ENCODE measurements at regions not wholly inside any gene's neighbourhood (a gene's known extent, or its start where the extent isn't known, plus 50 kb on each side); places are given as distances from the start of the nearest gene placed in this dataset.

DNA sequence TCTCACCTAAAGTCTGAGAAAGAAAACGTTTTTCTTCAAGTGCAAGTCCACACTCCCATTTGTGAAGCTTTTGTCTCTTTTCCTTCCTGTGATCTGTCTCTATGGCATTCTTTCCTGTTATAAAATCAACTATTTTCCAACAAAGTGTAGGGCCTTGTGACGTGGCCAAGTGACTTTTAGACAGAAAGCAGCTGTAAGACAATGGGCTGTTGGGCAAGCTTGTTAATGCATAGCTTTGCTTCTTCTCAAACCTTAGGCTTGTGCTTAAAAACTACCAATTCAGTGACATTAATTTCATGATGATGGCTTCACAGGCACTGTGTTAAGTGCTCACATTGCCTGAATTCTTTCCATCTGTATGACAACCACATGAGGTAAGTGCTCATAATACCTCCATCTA is 83.5 kb downstream of the VCY1B start:
- no peak for DNase-seq

DNA sequence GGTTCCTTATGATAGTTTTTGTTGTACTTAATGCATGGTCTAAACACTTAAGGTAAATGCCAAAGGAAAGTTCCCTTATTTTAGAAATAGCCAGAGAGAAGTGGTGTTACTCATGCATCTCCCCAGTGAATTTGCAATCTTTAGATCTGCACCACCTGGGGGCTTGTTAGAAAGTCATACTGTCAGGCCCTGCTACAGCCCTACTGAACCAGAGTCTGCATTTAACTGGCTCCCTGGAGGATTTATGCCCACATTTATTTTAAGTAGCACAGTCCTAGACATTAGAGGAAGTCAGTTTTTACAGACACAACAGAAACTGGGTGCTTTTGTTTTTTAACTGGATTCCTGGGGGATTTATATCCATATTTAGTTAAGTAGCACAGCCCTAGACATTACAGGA is 89.6 kb downstream of the VCY1B start:
- DNase-seq, result no peak

DNA sequence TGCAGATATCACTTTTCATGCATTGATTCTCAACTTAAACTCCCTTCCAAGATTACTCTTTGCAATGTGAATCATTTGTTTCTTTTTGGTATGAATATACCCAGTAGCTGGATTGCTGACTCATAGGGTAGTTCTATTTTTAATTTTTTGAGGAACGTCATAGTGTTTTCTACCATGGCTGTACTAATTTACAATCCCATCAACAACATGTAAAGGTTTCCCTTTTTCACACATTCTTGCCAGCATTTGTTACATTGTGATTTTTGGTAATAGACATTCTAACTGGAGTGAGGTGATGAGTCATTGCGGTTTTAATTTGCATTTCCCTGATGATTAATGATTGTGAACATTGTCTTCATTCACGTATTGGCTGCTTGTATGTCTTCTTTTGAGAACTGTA is 126.7 kb downstream of the VCY1B start:
- no peak for DNase-seq

DNA sequence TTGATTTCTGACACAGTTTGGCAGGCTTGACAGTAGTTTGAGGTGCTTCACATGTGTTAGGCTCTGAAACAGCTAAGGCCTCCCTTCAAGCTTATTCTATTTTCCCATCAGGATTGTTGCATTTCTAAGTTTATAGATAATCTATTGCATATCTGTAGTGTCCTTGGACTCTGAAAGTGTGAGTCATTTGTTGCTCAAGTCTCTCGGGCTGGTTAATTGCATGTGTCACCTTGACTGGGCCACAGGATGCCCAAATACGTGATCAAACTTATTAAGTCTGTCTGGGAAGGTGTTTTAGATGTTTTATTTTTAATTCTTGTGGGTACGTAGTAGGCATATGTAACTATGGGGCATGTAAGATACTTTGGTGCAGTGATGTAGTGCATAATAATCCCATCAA is 166.0 kb downstream of the VCY1B start:
- DNase-seq, result no peak

DNA sequence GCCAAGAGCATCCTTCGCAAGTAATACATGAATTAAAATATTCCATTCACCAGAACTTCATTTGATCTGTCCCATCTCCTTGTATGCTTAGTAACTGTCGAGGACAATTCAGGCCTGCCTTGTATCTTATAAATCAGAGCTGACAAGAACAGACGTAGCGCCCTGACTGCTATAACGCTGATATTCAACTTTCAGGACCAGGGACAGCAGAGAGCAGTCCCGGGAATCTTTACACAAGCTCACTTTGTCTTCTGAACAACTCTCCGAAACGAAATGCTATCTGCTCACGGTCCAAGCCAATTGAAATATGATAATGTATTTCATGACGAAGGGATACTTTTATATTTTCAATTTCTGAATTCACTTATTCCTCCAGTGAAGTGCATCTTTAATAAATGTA is 175.7 kb downstream of the VCY1B start:
- no peak for DNase-seq

DNA sequence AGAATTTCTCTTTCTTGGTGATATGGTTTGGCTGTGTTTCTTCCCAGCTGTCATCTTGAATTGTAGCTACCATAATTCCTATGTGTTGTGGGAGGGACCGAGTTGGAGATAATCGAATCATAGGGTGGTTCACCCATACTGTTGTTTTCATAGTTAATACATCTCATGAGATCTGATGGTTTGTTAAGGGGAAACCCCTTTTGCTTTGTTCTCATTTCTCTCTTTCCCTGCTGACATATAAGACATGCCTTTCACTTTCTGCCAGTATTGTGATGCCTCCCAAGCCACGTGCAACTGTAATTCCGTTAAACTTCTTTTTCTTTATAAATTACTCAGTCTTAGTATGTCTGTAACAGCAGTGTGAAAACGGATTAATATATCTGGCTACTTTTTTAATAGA is 179.0 kb downstream of the VCY1B start:
- DNase-seq, result no peak

DNA sequence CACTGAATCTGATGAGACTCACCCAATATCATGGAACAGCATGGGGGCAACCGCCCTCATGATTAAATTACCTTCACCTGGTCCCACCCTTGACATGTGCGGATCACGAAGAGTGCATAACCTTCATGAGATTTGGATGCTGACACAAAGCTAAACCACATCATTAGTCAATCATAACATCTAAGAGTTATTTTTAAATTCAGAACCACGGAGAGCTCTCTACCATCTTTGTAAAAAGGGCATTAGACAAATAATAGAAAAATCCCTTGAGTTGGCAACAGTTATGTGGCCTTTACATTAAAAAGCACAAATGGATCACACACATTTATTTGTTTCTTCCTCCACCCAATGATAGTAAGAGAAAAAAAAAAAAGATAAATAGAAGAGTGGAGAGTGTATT is 182.2 kb downstream of the VCY1B start:
- no peak for DNase-seq

DNA sequence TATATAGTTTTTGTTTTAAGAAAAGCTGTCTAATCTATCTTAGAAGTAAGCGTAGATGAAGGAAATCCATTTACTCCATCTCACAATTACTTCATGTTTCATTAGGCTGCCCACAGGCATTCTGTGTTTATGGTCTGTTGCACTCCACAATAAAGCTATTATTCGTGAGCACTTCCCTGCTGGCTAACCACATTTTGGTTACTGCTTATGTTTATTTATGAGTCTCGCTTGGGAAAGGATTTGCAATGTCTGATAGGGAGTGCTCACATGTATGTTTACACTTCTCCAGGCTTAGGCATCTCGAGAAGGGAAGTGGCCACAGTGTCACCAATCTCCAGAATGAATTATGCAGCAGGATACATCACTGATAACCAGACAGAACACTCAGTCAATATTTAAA is 190.9 kb downstream of the VCY1B start:
- no peak for DNase-seq

DNA sequence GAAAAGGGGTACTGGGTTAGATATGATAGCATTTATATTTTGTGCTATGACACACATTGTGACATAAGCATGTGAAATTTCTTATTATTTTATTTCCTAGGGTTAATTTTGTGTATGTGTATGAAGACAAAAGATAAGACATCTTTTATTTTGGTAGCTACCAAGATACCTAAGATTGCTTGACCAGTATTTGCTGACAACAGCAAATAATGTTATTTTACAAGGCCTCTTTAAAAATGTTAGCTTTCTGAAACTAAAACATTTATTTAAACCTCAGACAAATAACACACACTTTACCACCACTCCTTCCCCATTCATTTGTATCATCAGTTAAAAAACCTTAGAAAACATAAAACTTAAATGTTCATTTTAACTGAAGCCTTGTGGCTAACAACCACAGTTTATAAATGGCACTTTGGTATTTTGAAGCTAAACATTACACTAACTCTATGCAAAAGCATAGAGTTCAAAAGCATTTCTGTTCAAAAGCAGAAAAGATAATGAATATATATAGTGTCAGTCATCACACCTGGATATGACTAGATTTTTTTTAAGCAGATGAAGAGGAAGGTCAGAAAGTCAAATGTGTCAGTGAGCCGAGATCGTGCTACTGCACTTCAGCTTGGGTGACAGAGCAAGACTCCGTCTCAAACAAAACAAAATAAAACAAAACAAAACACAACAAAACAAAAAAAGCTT is 193.0 kb downstream of the VCY1B start:
- DNase-seq, result no peak

DNA sequence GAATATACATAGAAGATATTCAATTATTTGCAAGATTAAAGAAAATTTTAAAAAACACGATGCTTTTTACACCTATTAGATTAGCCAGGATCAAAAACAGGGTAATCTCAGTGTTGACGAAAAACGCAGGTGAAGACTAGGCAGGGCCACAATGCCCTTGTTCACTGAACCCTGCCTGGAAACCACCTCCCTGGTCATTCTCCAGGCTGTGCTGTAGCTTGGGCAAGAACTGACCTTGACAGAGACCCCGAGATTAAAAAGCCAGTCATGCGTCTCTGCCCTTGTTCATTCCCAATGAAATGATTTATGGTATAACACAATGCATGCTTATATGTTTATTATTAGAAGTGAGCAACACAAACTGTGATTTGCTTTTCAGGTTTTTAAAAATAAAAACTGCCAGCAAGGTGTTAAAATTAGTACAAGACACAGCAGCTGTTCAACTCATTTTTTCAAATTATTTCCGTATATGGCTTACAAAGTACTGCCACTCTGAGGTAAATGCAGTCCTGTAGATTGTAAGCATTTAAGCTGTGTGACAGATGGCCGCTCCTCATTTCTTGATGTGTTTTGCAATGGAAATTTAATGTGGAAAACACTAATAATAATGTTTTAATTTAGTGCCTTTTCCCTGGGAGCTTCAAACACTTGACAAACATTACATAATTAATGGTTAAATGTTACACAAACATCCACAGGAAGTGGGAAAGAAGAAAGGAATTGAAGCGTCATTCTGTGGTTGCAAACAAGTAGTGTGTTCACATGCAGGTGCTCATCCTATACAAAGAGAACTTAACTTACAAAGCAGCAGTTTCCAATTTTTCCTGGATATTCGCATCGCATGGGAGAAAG is 200.2 kb downstream of the VCY1B start:
- DNase-seq, result peak in 1 of 2 donors; percentile 41

DNA sequence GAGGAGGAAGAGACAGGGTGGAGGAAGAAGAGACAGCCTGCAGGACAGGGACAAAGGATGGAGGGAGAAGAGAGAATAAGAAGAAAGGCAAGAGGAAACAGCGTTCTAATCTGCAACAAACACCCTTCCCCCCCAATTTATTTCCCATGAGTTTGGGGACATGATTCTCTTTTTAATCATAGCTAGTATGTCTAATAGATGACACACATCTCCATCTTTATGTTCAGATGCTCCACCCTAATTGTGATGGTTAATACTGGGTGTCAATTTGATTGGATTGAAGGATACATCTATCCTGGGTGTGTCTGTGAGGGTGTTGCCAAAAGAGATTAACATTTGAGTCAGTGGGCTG is 200.8 kb downstream of the VCY1B start:
- no peak for DNase-seq

DNA sequence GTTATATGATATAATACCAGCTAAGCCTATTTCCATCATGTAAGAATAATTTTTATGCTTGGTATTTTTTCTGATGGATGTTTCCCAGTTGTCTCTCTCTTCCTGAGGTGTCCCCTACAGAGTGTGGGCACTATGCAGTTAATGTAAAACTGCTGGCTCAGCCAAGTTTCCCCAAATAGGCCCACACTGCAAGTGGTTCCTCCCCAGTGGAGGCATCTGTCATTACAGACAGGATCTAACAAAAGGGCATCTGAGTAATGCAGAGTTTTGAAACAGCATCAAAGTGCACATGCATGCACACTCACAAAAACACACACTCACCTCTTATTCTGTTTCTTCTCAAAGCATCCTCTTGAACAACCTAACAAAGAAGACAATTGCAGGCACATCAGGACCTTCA is 221.0 kb downstream of the VCY1B start:
- DNase-seq, result no peak

DNA sequence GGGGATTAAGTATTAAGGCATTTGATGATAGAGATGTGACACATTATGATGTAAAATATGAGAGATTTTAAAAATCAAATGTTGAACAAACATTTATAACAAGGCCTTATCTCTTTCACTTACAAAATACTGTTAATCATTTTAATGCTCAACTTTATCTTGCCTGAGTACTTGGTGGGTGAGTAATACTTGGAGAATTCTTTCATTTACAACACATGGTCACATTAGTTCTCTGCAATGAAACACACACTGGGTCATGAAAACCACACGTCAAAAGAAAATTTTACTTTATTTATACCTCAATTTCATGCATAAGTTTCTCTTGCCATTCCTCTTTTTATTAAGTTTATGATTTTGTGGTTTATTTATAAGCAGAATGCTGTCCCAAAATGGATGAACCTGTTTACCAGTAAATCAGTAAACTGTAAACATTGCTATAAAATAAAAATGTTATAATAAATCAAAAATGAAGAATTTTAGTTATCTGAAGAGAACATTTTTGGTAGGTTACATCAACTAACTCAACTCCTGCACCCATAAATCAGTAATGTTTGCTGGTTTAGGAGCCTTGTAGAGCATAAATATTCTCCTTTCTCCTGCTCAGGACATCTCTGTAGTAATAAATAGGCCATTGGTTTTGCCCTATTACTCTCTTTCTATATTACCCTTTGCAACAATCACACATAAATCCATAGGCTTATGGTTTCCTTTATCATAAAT is 233.5 kb upstream of the NLGN4Y start:
- DNase-seq, result no peak

DNA sequence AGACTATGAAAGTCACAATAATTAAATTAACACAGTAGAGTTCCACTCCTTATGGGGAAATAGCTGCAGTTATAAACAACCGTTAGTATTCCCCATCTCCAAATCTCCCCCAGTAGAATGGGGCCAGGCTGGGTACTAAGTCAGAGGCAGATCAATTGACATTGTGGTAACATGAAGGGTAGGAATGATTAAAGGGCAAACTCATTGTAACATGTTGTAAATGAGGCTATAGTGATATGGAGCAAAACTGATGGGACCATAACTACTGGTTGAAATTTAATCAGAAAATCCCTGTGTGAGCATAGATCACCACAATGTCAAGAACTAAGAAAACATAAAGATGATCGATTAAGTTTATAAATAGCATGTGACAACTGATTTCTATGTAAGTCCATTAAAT is 231.9 kb upstream of the NLGN4Y start:
- no peak for DNase-seq

DNA sequence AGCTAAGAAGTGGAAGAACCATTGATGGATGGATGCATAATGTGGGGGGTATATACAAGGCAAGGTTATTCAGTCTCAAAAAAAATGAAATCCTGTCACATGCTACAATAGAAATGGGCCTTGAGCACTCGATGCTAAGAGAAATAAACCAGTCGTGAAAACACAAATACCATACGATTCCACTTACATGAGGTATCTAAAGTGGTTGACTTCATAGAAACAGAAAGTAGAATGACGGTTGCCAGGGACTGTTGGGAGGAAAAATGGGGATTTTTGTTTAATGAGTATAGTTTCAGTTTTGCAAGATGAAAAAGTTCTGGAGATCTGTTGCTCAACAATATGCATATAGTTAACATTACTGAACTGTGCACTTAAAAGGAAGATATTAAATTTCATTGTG is 223.6 kb upstream of the NLGN4Y start:
- DNase-seq, result peak in 1 of 2 donors; percentile 18

DNA sequence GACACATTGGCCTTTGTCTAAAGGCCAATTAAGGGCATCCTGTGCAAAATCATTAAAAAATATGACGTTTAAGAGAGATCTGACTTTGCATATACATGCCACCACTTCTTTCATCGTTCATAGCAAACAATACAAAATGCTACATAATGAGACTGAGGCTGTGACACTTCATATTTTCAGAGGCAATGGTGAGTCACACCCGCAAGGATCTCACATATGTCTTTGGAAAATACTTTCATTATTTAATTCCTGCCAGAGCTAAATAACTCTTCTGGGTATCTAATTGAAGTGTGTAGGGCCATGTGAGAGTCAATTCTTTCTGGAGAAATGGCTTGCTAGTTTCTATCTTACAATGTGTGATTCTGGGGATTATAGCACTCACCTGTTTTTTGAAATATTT is 222.8 kb upstream of the NLGN4Y start:
- no peak for DNase-seq

DNA sequence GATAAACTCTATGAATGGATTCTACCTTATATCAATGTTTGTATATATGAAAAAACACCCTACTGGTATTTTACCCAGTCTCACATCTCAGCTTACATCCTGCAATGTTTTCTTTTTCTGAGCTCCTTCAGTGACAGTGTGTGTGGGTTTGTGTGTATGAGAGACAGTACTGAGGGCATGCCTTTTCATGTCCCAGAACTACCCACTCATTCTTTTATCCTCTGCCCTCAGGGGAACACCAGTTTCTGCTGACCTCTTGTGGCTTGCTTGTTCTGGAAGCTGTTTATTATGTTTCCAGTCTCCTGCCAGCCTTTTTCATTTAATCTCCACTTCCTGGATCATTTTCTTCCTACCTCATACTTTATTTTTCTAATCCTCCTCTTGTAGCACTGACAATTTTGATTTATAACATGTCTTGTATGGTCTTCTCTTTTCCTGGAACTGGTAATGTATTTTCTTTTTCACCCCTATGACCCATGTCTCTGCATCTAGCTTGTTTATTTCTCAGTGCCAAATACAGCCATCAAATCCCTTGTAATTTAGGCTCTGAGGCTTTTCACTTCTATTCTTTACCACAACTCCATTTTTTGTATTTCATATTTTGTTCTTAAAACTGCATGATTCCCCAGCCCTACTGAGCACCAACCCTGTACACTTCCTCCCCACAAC is 195.5 kb upstream of the NLGN4Y start:
- no peak for DNase-seq

DNA sequence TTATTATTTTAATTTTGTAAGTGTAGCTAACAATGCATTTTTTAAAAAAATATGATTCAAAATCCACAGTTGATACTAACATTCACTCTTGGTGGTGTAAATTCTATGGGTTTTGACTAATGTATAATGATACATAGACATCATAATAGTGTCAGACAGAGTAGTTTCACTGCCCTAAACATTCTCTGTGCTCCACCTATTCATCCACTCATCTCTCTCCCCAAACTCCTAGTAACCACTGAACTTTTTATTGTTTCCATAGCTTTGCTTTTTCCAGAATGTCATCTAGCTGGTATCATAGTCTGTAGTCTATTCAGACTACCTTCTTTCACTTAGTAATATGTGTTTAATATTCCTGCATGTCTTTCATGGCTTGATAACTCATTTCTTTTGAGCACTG is 194.0 kb upstream of the NLGN4Y start:
- DNase-seq, result no peak

DNA sequence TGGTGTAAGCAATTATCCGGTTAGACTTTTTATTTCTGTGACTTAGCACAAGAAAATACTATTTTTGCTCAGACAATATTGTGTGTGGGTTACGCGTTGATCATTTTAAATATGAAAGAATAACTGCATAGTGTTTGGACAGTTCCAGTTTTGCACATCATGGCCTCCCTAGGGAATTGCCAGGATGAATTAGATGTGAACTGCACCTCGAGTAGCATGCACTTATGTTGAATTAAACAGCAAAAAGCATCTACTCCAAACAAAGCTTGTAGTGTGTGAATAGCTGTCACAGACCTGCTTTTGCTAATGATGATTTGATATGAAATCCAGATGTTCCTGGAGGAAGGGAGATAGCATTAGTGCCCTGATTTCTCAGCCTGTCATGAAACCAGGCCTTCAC is 184.8 kb upstream of the NLGN4Y start:
- no peak for DNase-seq

DNA sequence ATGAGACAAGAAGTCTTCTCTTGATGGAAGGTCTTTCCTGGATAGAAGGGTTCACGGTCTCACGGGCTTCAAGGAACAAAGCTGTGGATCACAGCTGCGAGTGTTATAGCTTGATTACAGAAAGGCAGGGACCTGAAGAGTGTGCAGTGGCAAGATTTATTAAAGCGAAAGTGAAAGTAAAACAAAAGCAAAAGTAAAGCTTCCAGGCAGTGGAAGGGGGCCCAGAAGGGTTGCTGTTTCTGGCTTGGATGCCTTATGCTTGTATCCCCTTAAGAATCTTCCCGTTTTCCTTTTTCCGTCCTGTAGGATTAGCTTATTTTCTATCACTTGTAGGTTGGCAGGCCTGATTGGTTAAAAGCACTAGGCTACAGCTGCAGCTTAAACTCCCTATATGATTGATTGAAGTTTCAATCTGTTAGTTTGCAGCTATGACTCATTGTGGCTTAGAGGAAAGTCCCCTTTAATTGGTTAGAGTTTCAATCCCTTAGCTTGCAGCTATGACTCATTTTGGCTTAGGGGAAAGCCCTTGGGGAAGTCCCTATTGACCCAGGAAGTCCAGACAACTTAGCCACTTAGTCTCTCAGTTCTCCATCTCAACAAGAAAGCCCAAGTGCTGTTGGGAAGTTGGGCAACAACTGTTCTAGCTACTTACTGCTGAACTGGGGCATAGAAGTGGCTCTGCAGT is 183.7 kb upstream of the NLGN4Y start:
- peak in 1 of 2 donors; percentile 80 for DNase-seq

DNA sequence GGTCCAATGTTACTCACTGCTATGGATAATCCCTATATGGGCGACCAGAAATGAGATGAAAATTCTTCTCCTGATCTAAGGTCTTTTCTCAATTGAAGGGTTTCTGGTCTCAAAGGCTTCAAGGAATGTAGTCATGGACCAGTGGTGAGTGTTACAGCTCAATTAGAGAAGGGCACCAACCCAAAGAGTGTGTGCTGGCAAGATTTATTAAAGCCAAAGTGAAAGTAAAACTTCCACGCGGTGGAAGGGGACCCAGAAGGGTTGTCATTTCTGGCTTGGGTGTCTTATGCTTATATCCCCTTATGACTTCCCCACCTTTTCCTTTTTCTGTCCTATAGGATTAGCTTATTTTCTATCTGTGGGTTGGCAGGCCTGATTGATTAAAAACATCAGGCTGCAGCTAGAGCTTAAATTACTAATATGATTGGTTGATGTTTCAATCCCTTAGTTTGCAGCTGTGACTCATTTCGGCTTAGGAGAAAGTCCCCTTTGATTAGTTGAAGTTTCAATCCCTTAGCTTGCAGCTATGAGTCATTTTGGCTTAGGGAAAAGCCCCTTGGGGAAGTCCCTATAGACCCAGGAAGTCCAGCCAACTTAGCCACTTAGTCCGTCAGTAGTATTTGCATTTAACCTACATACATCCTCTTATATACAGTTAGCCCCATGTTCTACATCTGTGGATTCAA is 179.5 kb upstream of the NLGN4Y start:
- DNase-seq, result peak in 1 of 2 donors; percentile 76

DNA sequence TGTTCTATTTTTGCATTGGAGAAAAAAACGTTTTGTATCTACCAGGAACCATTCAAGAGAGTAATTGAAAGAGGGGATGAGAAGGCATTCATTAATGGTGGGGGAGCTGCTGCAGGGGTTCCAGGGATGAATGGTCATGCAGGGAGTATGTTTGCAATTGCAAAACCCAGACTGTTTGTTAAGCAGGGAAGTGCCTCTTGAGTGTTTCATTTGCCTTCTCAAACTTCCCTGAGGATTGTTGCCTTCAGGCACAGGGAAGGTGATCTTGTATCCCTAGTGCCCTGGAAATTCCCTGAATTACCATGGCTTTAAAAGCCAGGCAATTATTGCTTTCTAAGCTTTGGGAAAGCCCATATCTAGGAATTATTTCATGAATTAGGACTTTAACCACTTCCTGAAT is 172.7 kb upstream of the NLGN4Y start:
- DNase-seq, result no peak

Data from CD4-positive, alpha-beta T cell treated with Interleukin-1 beta for 1 hour (primary cell).